ENCODE measurements at regions not wholly inside any gene's neighbourhood (a gene's known extent, or its start where the extent isn't known, plus 50 kb on each side); places are given as distances from the start of the nearest gene placed in this dataset.

- 72% methylated on average over 4 of the region's 4 CpGs for WGBS
- H3K9ac ChIP-seq (ENCODE audit: low read depth in 1 of 2, low read length in 2 of 2), result no peak overlapping the region
- TF ChIP-seq GABPA (IDR thresholded peaks at IDR 0.05 in 1 of 2, conservative IDR thresholded peaks at IDR 0.05 in 1 of 2), result no peak
- no peak for TF ChIP-seq FOXA1 (IDR thresholded peaks at IDR 0.05)
- no peak for TF ChIP-seq NR2F2 (IDR thresholded peaks at IDR 0.05)
- no peak overlapping the region for H3K27ac ChIP-seq (ENCODE audit: low read depth in 1 of 2, low read length in 2 of 2)
- H3K9me3 ChIP-seq (ENCODE audit: control insufficient read depth in 4 of 4, low read length in 3 of 4), result peaks cover 0 to 14% (median 6%) of the 10 kb centered on the region in 4 donors
- no peaks in the 10 kb centered on the region for H3K36me3 ChIP-seq (ENCODE audit: control insufficient read depth in 4 of 4, insufficient read depth in 3 of 4, low read depth in 1 of 4, low read length in 3 of 4)
- no peaks in the 10 kb centered on the region for H3K27me3 ChIP-seq (ENCODE audit: control insufficient read depth in 4 of 4, insufficient read depth in 4 of 4, low read length in 3 of 4)
- no peaks in the 10 kb centered on the region for H3K4me1 ChIP-seq (ENCODE audit: control insufficient read depth in 4 of 4, insufficient read depth in 4 of 4, low read length in 3 of 4)
- H3K4me3 ChIP-seq (ENCODE audit: low read depth in 1 of 3, low read length in 3 of 3), result peak overlapping the region in 1 of 3 donors; percentile 8
- DNase-seq (ENCODE audit: low spot score), result no peak
Observed at GRCh38 chrX:93177930-93178329, 495.4 kb downstream of the NAP1L3 start.

GRCh38 chrX:93169771-93170170 is 503.6 kb downstream of the NAP1L3 start:
- H3K27me3 ChIP-seq (ENCODE audit: control insufficient read depth in 4 of 4, insufficient read depth in 4 of 4, low read length in 3 of 4), result no peaks in the 10 kb centered on the region
- H3K36me3 ChIP-seq (ENCODE audit: control insufficient read depth in 4 of 4, insufficient read depth in 3 of 4, low read depth in 1 of 4, low read length in 3 of 4), result no peaks in the 10 kb centered on the region
- no peak overlapping the region for H3K9ac ChIP-seq (ENCODE audit: low read depth in 1 of 2, low read length in 2 of 2)
- H3K9me3 ChIP-seq (ENCODE audit: control insufficient read depth in 4 of 4, low read length in 3 of 4), result peaks cover 0 to 9% (median 0%) of the 10 kb centered on the region in 4 donors
- 46% methylated on average over 1 of the region's 1 CpG for WGBS
- H3K27ac ChIP-seq (ENCODE audit: low read depth in 1 of 2, low read length in 2 of 2), result no peak overlapping the region
- no peak for DNase-seq (ENCODE audit: low spot score)
- H3K4me3 ChIP-seq (ENCODE audit: low read depth in 1 of 3, low read length in 3 of 3), result no peak overlapping the region
- TF ChIP-seq EGR1 (IDR thresholded peaks at IDR 0.05; ENCODE audit: low read depth in 2 of 2), result no peak
- no peak for TF ChIP-seq RXRA (IDR thresholded peaks at IDR 0.05)
- TF ChIP-seq GABPA (IDR thresholded peaks at IDR 0.05 in 1 of 2, conservative IDR thresholded peaks at IDR 0.05 in 1 of 2), result no peak
- no peak for TF ChIP-seq CTCF (IDR thresholded peaks at IDR 0.05; ENCODE audit: low read depth, low read length, missing input control)
- TF ChIP-seq MAX (IDR thresholded peaks at IDR 0.05), result no peak
- TF ChIP-seq RAD21 (IDR thresholded peaks at IDR 0.05), result no peak
- no peak for TF ChIP-seq REST (IDR thresholded peaks at IDR 0.05)
- no peak for TF ChIP-seq ZBTB33 (IDR thresholded peaks at IDR 0.05)
- TF ChIP-seq HNF4A (conservative IDR thresholded peaks at IDR 0.05), result no peak
- TF ChIP-seq FOXA1 (IDR thresholded peaks at IDR 0.05), result no peak
- no peak for TF ChIP-seq JUND (IDR thresholded peaks at IDR 0.05)
- TF ChIP-seq NR2F2 (IDR thresholded peaks at IDR 0.05), result no peak
- TF ChIP-seq ATF3 (IDR thresholded peaks at IDR 0.05), result no peak
- TF ChIP-seq SP1 (IDR thresholded peaks at IDR 0.05), result no peak
- no peak for TF ChIP-seq TAF1 (conservative IDR thresholded peaks at IDR 0.05)
- no peak for TF ChIP-seq YY1 (IDR thresholded peaks at IDR 0.05)
- TF ChIP-seq HNF4G (IDR thresholded peaks at IDR 0.05), result no peak
- no peak for TF ChIP-seq FOXA2 (IDR thresholded peaks at IDR 0.05)
- H3K4me1 ChIP-seq (ENCODE audit: control insufficient read depth in 4 of 4, insufficient read depth in 4 of 4, low read length in 3 of 4), result no peaks in the 10 kb centered on the region

All from liver (tissue), 8 donors.